Gastrocnemius medialis (tissue), 4 donors: ENCODE measurements at regions not wholly inside any gene's neighbourhood (a gene's known extent, or its start where the extent isn't known, plus 50 kb on each side); places are given as distances from the start of the nearest gene placed in this dataset.

Experiments used
- CTCF ChIP-seq, 5 experiments: fragments of 450-650 bp in 3 of 5; fragments of 200-600 bp in 2 of 5; sonication (generic) in 2 of 5; IDR thresholded peaks in 4 of 5; conservative IDR thresholded peaks in 1 of 5; 1 replicate in 4 of 5; 2 replicates in 1 of 5; pipeline ENCODE4 v1.5.1; 2016 to 2019; ENCODE audit warnings: antibody characterized with exemption in 5 of 5, mild to moderate bottlenecking in 3 of 5, moderate library complexity in 3 of 5
- POLR2A ChIP-seq, 2 donors: fragments of 450-650 bp; IDR thresholded peaks; one replicate each; pipeline ENCODE4 v1.6.1; 2017; ENCODE audit warnings: antibody characterized with exemption in 2 of 2, mild to moderate bottlenecking in 2 of 2, moderate library complexity in 2 of 2

- TF ChIP-seq POLR2A (IDR thresholded peaks at IDR 0.05) (no peak), CTCF (IDR thresholded peaks at IDR 0.05 in 4 of 5, conservative IDR thresholded peaks at IDR 0.05 in 1 of 5) (no peak)
Observed at GRCh38 chr15:66924889-66925288, 140.5 kb upstream of the SMAD3 start.
